ENCODE measurements at regions not wholly inside any gene's neighbourhood (a gene's known extent, or its start where the extent isn't known, plus 50 kb on each side); places are given as distances from the start of the nearest gene placed in this dataset.
"Not testable (repeated sequence)": the region's sequence is repeated elsewhere in the genome, so short reads cannot be mapped to it uniquely, and the experiment has no call there.

- Histone ChIP-seq H3K4me3 (ENCODE audit: low read length) (no peak overlapping the region), H3K36me3 (ENCODE audit: insufficient read depth, low read depth, low read length) (no peaks in the 10 kb centered on the region), H3K27ac (ENCODE audit: low read length) (no peak overlapping the region), H3K9ac (ENCODE audit: low read depth, low read length) (no peak overlapping the region), H3K27me3 (ENCODE audit: insufficient read depth, low read length) (no peaks in the 10 kb centered on the region), H3K4me1 (ENCODE audit: insufficient read depth, low read length) (no peaks in the 10 kb centered on the region), H3K9me3 (ENCODE audit: insufficient read depth, low read depth, low read length) (no peaks in the 10 kb centered on the region)
Measured at GRCh38 chr14:40398981-40399380, 966.7 kb upstream of the FBXO33 start.

GRCh38 chr14:40394634-40395340 lies 962.6 kb upstream of the FBXO33 start:
- H3K4me1 ChIP-seq (ENCODE audit: insufficient read depth, low read length): no peaks in the 10 kb centered on the region
- H3K4me3 ChIP-seq (ENCODE audit: low read length): no peak overlapping the region
- H3K27me3 ChIP-seq (ENCODE audit: insufficient read depth, low read length): no peaks in the 10 kb centered on the region
- no peaks in the 10 kb centered on the region for H3K36me3 ChIP-seq (ENCODE audit: insufficient read depth, low read depth, low read length)
- H3K9ac ChIP-seq (ENCODE audit: low read depth, low read length): no peak overlapping the region
- H3K27ac ChIP-seq (ENCODE audit: low read length): no peak overlapping the region
- H3K9me3 ChIP-seq (ENCODE audit: insufficient read depth, low read depth, low read length): no peaks in the 10 kb centered on the region

GRCh38 chr14:40393143-40393542 lies 960.9 kb upstream of the FBXO33 start:
- Histone ChIP-seq H3K27ac (ENCODE audit: low read length) (no peak overlapping the region), H3K27me3 (ENCODE audit: insufficient read depth, low read length) (no peaks in the 10 kb centered on the region), H3K9ac (ENCODE audit: low read depth, low read length) (no peak overlapping the region), H3K36me3 (ENCODE audit: insufficient read depth, low read depth, low read length) (no peaks in the 10 kb centered on the region), H3K4me1 (ENCODE audit: insufficient read depth, low read length) (no peaks in the 10 kb centered on the region), H3K9me3 (ENCODE audit: insufficient read depth, low read depth, low read length) (no peaks in the 10 kb centered on the region), H3K4me3 (ENCODE audit: low read length) (no peak overlapping the region)

- Histone ChIP-seq H3K9ac (ENCODE audit: low read depth, low read length) (no peak overlapping the region), H3K36me3 (ENCODE audit: insufficient read depth, low read depth, low read length) (no peaks in the 10 kb centered on the region), H3K27ac (ENCODE audit: low read length) (no peak overlapping the region), H3K27me3 (ENCODE audit: insufficient read depth, low read length) (no peaks in the 10 kb centered on the region), H3K4me1 (ENCODE audit: insufficient read depth, low read length) (no peaks in the 10 kb centered on the region), H3K9me3 (ENCODE audit: insufficient read depth, low read depth, low read length) (no peaks in the 10 kb centered on the region), H3K4me3 (ENCODE audit: low read length) (no peak overlapping the region)
Measured at GRCh38 chr14:40386433-40386832, 954.2 kb upstream of the FBXO33 start.

GRCh38 chr14:40374221-40374620 lies 942.0 kb upstream of the FBXO33 start:
- Histone ChIP-seq H3K9me3 (ENCODE audit: insufficient read depth, low read depth, low read length) (no peaks in the 10 kb centered on the region), H3K27ac (ENCODE audit: low read length) (no peak overlapping the region), H3K36me3 (ENCODE audit: insufficient read depth, low read depth, low read length) (no peaks in the 10 kb centered on the region), H3K27me3 (ENCODE audit: insufficient read depth, low read length) (no peaks in the 10 kb centered on the region), H3K4me3 (ENCODE audit: low read length) (no peak overlapping the region), H3K4me1 (ENCODE audit: insufficient read depth, low read length) (no peaks in the 10 kb centered on the region), H3K9ac (ENCODE audit: low read depth, low read length) (no peak overlapping the region)

GRCh38 chr14:40371011-40371410 lies 938.8 kb upstream of the FBXO33 start:
- Histone ChIP-seq H3K27me3 (ENCODE audit: insufficient read depth, low read length) (no peaks in the 10 kb centered on the region), H3K27ac (ENCODE audit: low read length) (no peak overlapping the region), H3K4me3 (ENCODE audit: low read length) (no peak overlapping the region), H3K36me3 (ENCODE audit: insufficient read depth, low read depth, low read length) (no peaks in the 10 kb centered on the region), H3K9ac (ENCODE audit: low read depth, low read length) (no peak overlapping the region), H3K9me3 (ENCODE audit: insufficient read depth, low read depth, low read length) (no peaks in the 10 kb centered on the region), H3K4me1 (ENCODE audit: insufficient read depth, low read length) (no peaks in the 10 kb centered on the region)

- Histone ChIP-seq H3K4me3 (ENCODE audit: low read length) (no peak overlapping the region), H3K27ac (ENCODE audit: low read length) (no peak overlapping the region), H3K27me3 (ENCODE audit: insufficient read depth, low read length) (no peaks in the 10 kb centered on the region), H3K4me1 (ENCODE audit: insufficient read depth, low read length) (peaks cover 3% of the 10 kb centered on the region), H3K36me3 (ENCODE audit: insufficient read depth, low read depth, low read length) (no peaks in the 10 kb centered on the region), H3K9ac (ENCODE audit: low read depth, low read length) (no peak overlapping the region), H3K9me3 (ENCODE audit: insufficient read depth, low read depth, low read length) (no peaks in the 10 kb centered on the region)
Measured at GRCh38 chr14:40368314-40368713, 936.1 kb upstream of the FBXO33 start.

GRCh38 chr14:40367717-40368116 lies 935.5 kb upstream of the FBXO33 start:
- Histone ChIP-seq H3K27ac (ENCODE audit: low read length) (no peak overlapping the region), H3K9ac (ENCODE audit: low read depth, low read length) (no peak overlapping the region), H3K36me3 (ENCODE audit: insufficient read depth, low read depth, low read length) (no peaks in the 10 kb centered on the region), H3K4me3 (ENCODE audit: low read length) (no peak overlapping the region), H3K4me1 (ENCODE audit: insufficient read depth, low read length) (peaks cover 9% of the 10 kb centered on the region), H3K9me3 (ENCODE audit: insufficient read depth, low read depth, low read length) (no peaks in the 10 kb centered on the region), H3K27me3 (ENCODE audit: insufficient read depth, low read length) (no peaks in the 10 kb centered on the region)

GRCh38 chr14:40365305-40365704 lies 933.1 kb upstream of the FBXO33 start:
- Histone ChIP-seq H3K4me1 (ENCODE audit: insufficient read depth, low read length) (peaks cover 19% of the 10 kb centered on the region), H3K27me3 (ENCODE audit: insufficient read depth, low read length) (no peaks in the 10 kb centered on the region), H3K9ac (ENCODE audit: low read depth, low read length) (no peak overlapping the region), H3K4me3 (ENCODE audit: low read length) (no peak overlapping the region), H3K36me3 (ENCODE audit: insufficient read depth, low read depth, low read length) (no peaks in the 10 kb centered on the region), H3K27ac (ENCODE audit: low read length) (no peak overlapping the region), H3K9me3 (ENCODE audit: insufficient read depth, low read depth, low read length) (no peaks in the 10 kb centered on the region)

GRCh38 chr14:40362856-40363255 lies 930.6 kb upstream of the FBXO33 start:
- no peak overlapping the region for H3K4me3 ChIP-seq (ENCODE audit: low read length)
- H3K27me3 ChIP-seq (ENCODE audit: insufficient read depth, low read length): no peaks in the 10 kb centered on the region
- no peak overlapping the region for H3K27ac ChIP-seq (ENCODE audit: low read length)
- peaks cover 12% of the 10 kb centered on the region for H3K9me3 ChIP-seq (ENCODE audit: insufficient read depth, low read depth, low read length)
- peaks cover 19% of the 10 kb centered on the region for H3K4me1 ChIP-seq (ENCODE audit: insufficient read depth, low read length)
- no peak overlapping the region for H3K9ac ChIP-seq (ENCODE audit: low read depth, low read length)
- H3K36me3 ChIP-seq (ENCODE audit: insufficient read depth, low read depth, low read length): no peaks in the 10 kb centered on the region

GRCh38 chr14:40354754-40355153 lies 922.5 kb upstream of the FBXO33 start:
- no peak overlapping the region for H3K9ac ChIP-seq (ENCODE audit: low read depth, low read length)
- H3K36me3 ChIP-seq (ENCODE audit: insufficient read depth, low read depth, low read length): no peaks in the 10 kb centered on the region
- H3K4me1 ChIP-seq (ENCODE audit: insufficient read depth, low read length): peaks cover 7% of the 10 kb centered on the region; the same call in 1 of the 2 replicates
- H3K9me3 ChIP-seq (ENCODE audit: insufficient read depth, low read depth, low read length): peaks cover 9% of the 10 kb centered on the region
- no peak overlapping the region for H3K27ac ChIP-seq (ENCODE audit: low read length)
- H3K4me3 ChIP-seq (ENCODE audit: low read length): peak overlapping the region; percentile 15; the same call in 1 of the 2 replicates
- H3K27me3 ChIP-seq (ENCODE audit: insufficient read depth, low read length): no peaks in the 10 kb centered on the region

GRCh38 chr14:40348104-40348503 lies 915.9 kb upstream of the FBXO33 start:
- H3K4me3 ChIP-seq (ENCODE audit: low read length): peak overlapping the region; percentile 63
- not testable (repeated sequence) for H3K36me3 ChIP-seq (ENCODE audit: insufficient read depth, low read depth, low read length); H3K27ac ChIP-seq (ENCODE audit: low read length); H3K4me1 ChIP-seq (ENCODE audit: insufficient read depth, low read length); H3K9ac ChIP-seq (ENCODE audit: low read depth, low read length); H3K27me3 ChIP-seq (ENCODE audit: insufficient read depth, low read length); H3K9me3 ChIP-seq (ENCODE audit: insufficient read depth, low read depth, low read length)
